Activated B cell treated with CpG ODN at 0.5 μM for 24 hours (primary cell): ENCODE measurements at regions not wholly inside any gene's neighbourhood (a gene's known extent, or its start where the extent isn't known, plus 50 kb on each side); places are given as distances from the start of the nearest gene placed in this dataset.

Experiments
- ATAC-seq: fragments of 200-7000 bp; cut with Tn5 transposase; one replicate; pipeline ENCODE4 v1.10.0; 2021; ENCODE audit warnings: low read depth, mild to moderate bottlenecking, moderate library complexity
- CTCF ChIA-PET: fragments of 350-600 bp; sonication (Branson Sonifier 250); formaldehyde crosslinking; loops from one replicate; lab custom pipeline; 2021; ENCODE audit warnings: antibody characterized with exemption; lab: Charles Lee
- POLR2A ChIA-PET: fragments of 350-600 bp; sonication (Branson Sonifier 250); formaldehyde crosslinking; loops from one replicate; lab custom pipeline; 2021; ENCODE audit warnings: antibody characterized with exemption; lab: Charles Lee
- DNase-seq: peaks from one replicate; pipeline ENCODE4 v3.0.0; 2022
- H3K27ac Mint-ChIP-seq: one replicate; pipeline ENCODE4 v1.8.0; 2020; ENCODE audit warnings: mixed read lengths
- H3K27me3 Mint-ChIP-seq: one replicate; pipeline ENCODE4 v1.8.0; 2021; ENCODE audit warnings: mixed read lengths
- H3K36me3 Mint-ChIP-seq: one replicate; pipeline ENCODE4 v1.8.0; 2021; ENCODE audit warnings: low read depth, mixed read lengths
- H3K4me1 Mint-ChIP-seq: one replicate; pipeline ENCODE4 v1.8.0; 2021; ENCODE audit warnings: mixed read lengths
- H3K4me3 Mint-ChIP-seq: one replicate; pipeline ENCODE4 v1.8.0; 2020; ENCODE audit warnings: mild to moderate bottlenecking, mixed read lengths
- H3K9me3 Mint-ChIP-seq: one replicate; pipeline ENCODE4 v1.8.0; 2020; ENCODE audit warnings: mixed read lengths
- CTCF ChIP-seq: fragments of 200-600 bp; IDR thresholded peaks from one replicate; pipeline ENCODE4 v1.8.0; 2022; ENCODE audit warnings: antibody characterized with exemption, mild to moderate bottlenecking
- intact Hi-C: fragments of 100-400 bp; cut with micrococcal nuclease; formaldehyde crosslinking; loops from one replicate; pipeline ENCODE4 v1.15.1; 2024

GRCh38 chr5:8767746-8768145 is 778.1 kb downstream of the SEMA5A start:
- POLR2A ChIA-PET, result no interaction called here
- H3K36me3 Mint-ChIP-seq, result no peaks in the 10 kb centered on the region
- ATAC-seq, result no peak
- no peaks in the 10 kb centered on the region for H3K9me3 Mint-ChIP-seq
- H3K4me3 Mint-ChIP-seq, result no peak overlapping the region
- CTCF ChIA-PET, result no interaction called here
- no peak overlapping the region for H3K27ac Mint-ChIP-seq
- no peaks in the 10 kb centered on the region for H3K27me3 Mint-ChIP-seq
- intact Hi-C loops, result no loop called here
- no peak for DNase-seq
- no peak for TF ChIP-seq CTCF
- no peaks in the 10 kb centered on the region for H3K4me1 Mint-ChIP-seq

- H3K9me3 Mint-ChIP-seq, result peaks cover 2% of the 10 kb centered on the region
- ATAC-seq (no peak), DNase-seq (no peak)
- ChIA-PET CTCF (no interaction called here), POLR2A (no interaction called here)
- no peaks in the 10 kb centered on the region for H3K27me3 Mint-ChIP-seq
- no peak for TF ChIP-seq CTCF
- no peaks in the 10 kb centered on the region for H3K36me3 Mint-ChIP-seq
- H3K4me1 Mint-ChIP-seq, result no peaks in the 10 kb centered on the region
- no peak overlapping the region for H3K27ac Mint-ChIP-seq
- intact Hi-C loops, result no loop called here
- H3K4me3 Mint-ChIP-seq, result no peak overlapping the region
These were observed 776.2 kb downstream of the SEMA5A start for GRCh38 chr5:8769631-8770030.

GRCh38 chr5:8770431-8770830 is 775.4 kb downstream of the SEMA5A start:
- ChIA-PET POLR2A (no interaction called here), CTCF (no interaction called here)
- Mint-ChIP-seq H3K27me3 (no peaks in the 10 kb centered on the region), H3K4me1 (no peaks in the 10 kb centered on the region), H3K9me3 (peaks cover 2% of the 10 kb centered on the region), H3K36me3 (no peaks in the 10 kb centered on the region), H3K4me3 (no peak overlapping the region), H3K27ac (no peak overlapping the region)
- no peak for ATAC-seq
- intact Hi-C loops, result no loop called here
- DNase-seq, result no peak
- no peak for TF ChIP-seq CTCF

GRCh38 chr5:8773046-8773615 is 772.7 kb downstream of the SEMA5A start:
- Mint-ChIP-seq H3K4me3 (no peak overlapping the region), H3K27ac (no peak overlapping the region), H3K36me3 (no peaks in the 10 kb centered on the region), H3K27me3 (no peaks in the 10 kb centered on the region), H3K4me1 (no peaks in the 10 kb centered on the region), H3K9me3 (peaks cover 2% of the 10 kb centered on the region)
- no peak for ATAC-seq
- POLR2A ChIA-PET, result no interaction called here
- CTCF ChIA-PET, result no interaction called here
- DNase-seq, result no peak
- intact Hi-C loops, result no loop called here
- no peak for TF ChIP-seq CTCF

- POLR2A ChIA-PET, result no interaction called here
- Mint-ChIP-seq H3K4me1 (no peaks in the 10 kb centered on the region), H3K27ac (no peak overlapping the region), H3K4me3 (no peak overlapping the region), H3K9me3 (peaks cover 5% of the 10 kb centered on the region), H3K27me3 (no peaks in the 10 kb centered on the region), H3K36me3 (no peaks in the 10 kb centered on the region)
- no peak for ATAC-seq
- no peak for TF ChIP-seq CTCF
- CTCF ChIA-PET, result no interaction called here
- DNase-seq, result no peak
- intact Hi-C loops, result no loop called here
These were observed 761.2 kb downstream of the SEMA5A start for GRCh38 chr5:8784692-8785091.
